Neutrophil (primary cell): ENCODE measurements at regions not wholly inside any gene's neighbourhood (a gene's known extent, or its start where the extent isn't known, plus 50 kb on each side); places are given as distances from the start of the nearest gene placed in this dataset.

Experiments
- H3K27ac ChIP-seq: fragments of 200-600 bp; sonication (generic); 2 replicates; pipeline ENCODE4 v1.5.1; 2016; ENCODE audit warnings: mild to moderate bottlenecking, moderate library complexity
- H3K27me3 ChIP-seq: fragments of 200-600 bp; sonication (generic); 2 replicates; pipeline ENCODE4 v1.6.0; 2016; ENCODE audit warnings: mild to moderate bottlenecking
- H3K36me3 ChIP-seq: fragments of 200-600 bp; sonication (generic); 2 replicates; pipeline ENCODE4 v1.5.1; 2017
- H3K4me1 ChIP-seq, 2 experiments: fragments of 200-600 bp in 1 of 2; sonication (generic) in 1 of 2; 1 replicate in 1 of 2; 2 replicates in 1 of 2; pipeline versions ENCODE4 v1.5.1 to v1.6.1; 2013 to 2016; ENCODE audit warnings: low read depth in 1 of 2, low read length in 1 of 2, mild to moderate bottlenecking in 1 of 2, moderate library complexity in 1 of 2; ENCODE audit not compliant: control insufficient read depth in 1 of 2, insufficient read depth in 1 of 2
- H3K4me3 ChIP-seq, 2 experiments: fragments of 200-600 bp in 1 of 2; sonication (generic) in 1 of 2; 1 replicate in 1 of 2; 2 replicates in 1 of 2; pipeline ENCODE4 v1.5.1; 2013 to 2016; ENCODE audit warnings: low read depth in 1 of 2, low read length in 1 of 2, mild to moderate bottlenecking in 1 of 2, moderate library complexity in 1 of 2
- H3K9me3 ChIP-seq: fragments of 200-600 bp; sonication (generic); 2 replicates; pipeline ENCODE4 v1.5.1; 2016
- TF ChIP-seq, protein P1 (sequence below): fragments of 200-600 bp; sonication (generic); IDR thresholded peaks from 2 replicates; pipeline ENCODE4 v1.5.1; 2016; ENCODE audit warnings: antibody characterized with exemption

DNA sequence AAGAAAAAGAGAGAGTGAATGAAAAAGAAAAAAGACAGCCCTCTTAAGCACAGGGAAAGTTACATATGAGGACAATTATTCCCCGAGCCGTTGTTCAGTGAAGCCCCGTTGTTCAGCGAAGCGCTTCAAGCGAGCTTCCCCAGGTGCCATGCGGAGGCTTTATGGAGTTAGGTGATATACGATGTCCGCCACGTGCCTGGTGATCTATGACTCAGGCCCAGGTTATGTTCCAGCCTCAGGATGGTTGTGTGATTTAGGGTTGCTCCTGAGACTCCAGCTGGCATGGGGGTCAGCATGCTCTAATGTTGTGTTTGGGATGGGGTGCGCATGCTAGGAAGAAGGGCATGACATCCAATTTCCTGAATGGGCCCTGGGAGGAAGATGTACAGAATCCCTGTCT lies 365.6 kb downstream of the CDK5RAP2 start:
- no peak overlapping the region for H3K27ac ChIP-seq
- H3K27me3 ChIP-seq = no peaks in the 10 kb centered on the region
- no peak overlapping the region for H3K4me3 ChIP-seq
- no peaks in the 10 kb centered on the region for H3K36me3 ChIP-seq
- no peaks in the 10 kb centered on the region for H3K4me1 ChIP-seq
- H3K9me3 ChIP-seq = no peaks in the 10 kb centered on the region
- TF ChIP-seq, protein P1, sequence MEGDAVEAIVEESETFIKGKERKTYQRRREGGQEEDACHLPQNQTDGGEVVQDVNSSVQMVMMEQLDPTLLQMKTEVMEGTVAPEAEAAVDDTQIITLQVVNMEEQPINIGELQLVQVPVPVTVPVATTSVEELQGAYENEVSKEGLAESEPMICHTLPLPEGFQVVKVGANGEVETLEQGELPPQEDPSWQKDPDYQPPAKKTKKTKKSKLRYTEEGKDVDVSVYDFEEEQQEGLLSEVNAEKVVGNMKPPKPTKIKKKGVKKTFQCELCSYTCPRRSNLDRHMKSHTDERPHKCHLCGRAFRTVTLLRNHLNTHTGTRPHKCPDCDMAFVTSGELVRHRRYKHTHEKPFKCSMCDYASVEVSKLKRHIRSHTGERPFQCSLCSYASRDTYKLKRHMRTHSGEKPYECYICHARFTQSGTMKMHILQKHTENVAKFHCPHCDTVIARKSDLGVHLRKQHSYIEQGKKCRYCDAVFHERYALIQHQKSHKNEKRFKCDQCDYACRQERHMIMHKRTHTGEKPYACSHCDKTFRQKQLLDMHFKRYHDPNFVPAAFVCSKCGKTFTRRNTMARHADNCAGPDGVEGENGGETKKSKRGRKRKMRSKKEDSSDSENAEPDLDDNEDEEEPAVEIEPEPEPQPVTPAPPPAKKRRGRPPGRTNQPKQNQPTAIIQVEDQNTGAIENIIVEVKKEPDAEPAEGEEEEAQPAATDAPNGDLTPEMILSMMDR = no peak

DNA sequence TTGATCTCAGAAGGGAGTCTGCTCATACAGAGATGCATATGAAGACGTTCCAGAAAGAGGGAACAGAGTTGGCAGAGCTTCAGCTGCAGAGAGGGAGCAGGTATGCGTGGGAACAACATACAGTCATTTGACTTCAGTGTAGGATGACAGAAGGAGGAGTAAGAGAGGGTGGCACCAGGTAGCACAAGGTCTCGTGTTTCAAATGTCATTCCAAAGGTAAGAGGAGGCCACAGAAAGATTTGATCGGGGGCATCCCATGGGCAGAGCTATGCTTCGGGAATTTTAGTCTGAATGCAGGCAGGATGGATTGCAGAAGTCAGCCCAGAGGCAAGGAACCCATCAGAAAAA lies 367.1 kb downstream of the CDK5RAP2 start:
- TF ChIP-seq, protein P1 = no peak
- Histone ChIP-seq H3K36me3 (no peaks in the 10 kb centered on the region), H3K27ac (no peak overlapping the region), H3K4me1 (no peaks in the 10 kb centered on the region), H3K27me3 (no peaks in the 10 kb centered on the region), H3K4me3 (no peak overlapping the region), H3K9me3 (no peaks in the 10 kb centered on the region)

DNA sequence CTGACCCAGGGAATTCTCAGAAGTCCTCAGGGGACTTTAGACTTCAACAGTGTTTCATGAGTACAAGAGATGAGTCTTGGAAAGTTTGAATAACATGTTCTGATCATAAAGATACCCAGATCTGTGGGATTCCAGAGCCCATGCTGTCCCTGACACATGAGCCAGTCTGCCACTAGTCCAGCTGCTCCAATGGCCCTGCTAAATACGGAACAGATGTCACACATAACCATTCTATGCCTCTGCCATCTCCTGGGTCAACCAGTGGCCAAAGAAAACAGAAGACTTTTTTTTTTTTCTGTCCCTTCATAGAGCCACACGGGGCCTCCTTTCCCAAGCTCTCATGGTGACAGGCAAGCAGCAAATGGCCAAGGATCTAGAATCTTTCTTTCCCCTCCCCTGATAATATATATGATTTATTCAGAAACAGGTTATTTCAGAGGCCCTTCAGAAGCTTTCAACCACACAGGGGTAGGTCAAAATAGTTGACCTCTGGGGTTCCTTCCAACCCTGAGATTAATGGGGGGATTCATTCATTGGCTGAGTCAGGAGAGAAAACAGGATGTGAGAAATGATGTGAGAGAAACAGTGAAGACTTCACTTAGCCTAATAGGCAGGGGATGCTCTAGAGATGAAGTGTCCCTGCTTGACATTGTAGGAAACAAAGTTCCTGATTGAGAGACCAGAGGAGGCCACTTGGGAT lies 367.7 kb downstream of the CDK5RAP2 start:
- Histone ChIP-seq H3K36me3 (no peaks in the 10 kb centered on the region), H3K4me3 (no peak overlapping the region), H3K4me1 (no peaks in the 10 kb centered on the region), H3K27me3 (no peaks in the 10 kb centered on the region), H3K9me3 (no peaks in the 10 kb centered on the region), H3K27ac (no peak overlapping the region)
- TF ChIP-seq, protein P1 = no peak

DNA sequence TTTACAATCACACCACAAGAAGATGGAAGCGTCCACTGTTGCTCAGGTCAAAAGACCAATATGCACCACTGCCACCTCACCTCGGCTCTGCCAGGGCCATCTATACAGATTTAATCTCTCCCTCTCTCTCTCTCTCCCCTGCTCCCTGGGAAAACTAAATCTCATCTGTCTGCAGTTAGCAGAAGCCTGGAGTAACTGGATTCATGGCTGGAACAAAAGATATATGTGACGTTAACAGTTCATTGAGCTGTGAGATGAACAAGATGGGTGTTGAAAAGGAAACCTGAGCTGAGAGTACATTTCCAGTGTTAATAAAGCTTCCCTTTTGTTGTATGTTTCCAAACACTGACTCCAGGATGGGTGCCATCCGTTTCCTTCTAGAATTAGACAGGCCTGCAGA lies 369.7 kb downstream of the CDK5RAP2 start:
- H3K27me3 ChIP-seq = no peaks in the 10 kb centered on the region
- no peak overlapping the region for H3K4me3 ChIP-seq
- H3K36me3 ChIP-seq = no peaks in the 10 kb centered on the region
- TF ChIP-seq, protein P1 = no peak
- no peaks in the 10 kb centered on the region for H3K4me1 ChIP-seq
- H3K9me3 ChIP-seq = no peaks in the 10 kb centered on the region
- no peak overlapping the region for H3K27ac ChIP-seq

DNA sequence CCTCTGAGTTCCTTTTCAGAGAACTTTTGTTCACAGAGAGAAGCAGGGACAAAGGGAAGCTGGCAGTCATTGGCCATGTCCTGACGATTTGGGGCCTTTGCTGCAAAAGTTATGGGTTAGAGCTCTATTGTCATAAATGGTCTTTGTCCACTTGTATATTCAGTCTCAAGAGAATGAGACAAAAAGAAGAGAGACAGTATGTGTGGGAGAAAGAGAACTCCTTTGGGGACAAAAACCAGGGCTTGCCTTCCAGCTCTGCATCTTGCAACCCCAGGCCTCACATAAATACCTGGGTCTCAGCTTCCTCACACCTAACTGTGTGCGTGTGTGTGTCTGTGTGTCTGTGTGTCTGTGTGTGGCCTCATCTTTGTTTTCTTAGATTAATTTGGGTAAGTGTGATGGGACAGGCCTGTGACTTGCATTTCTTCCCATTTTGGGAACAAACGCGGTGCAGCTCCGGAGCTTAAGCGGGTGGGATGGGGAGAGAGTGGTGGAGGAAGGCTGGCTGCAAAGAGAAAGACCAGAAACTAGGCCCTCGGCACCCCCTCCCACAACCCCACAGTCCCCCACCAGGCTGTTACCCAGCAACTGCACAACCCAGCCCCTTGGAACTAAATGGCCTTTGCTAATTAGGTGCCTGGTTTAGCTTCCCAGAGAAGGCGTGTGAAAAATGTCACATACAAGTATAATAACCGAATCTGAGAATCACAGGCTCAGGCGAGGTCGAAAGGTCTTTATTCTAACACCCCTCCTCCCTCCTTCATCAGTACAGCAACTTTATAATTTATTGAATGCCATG lies 376.9 kb downstream of the CDK5RAP2 start:
- Histone ChIP-seq H3K27ac (no peak overlapping the region), H3K9me3 (no peaks in the 10 kb centered on the region)

More for the DNA sequence above, 376.9 kb downstream of the CDK5RAP2 start:
- Histone ChIP-seq H3K4me1 (no peaks in the 10 kb centered on the region), H3K27me3 (no peaks in the 10 kb centered on the region), H3K4me3 (no peak overlapping the region), H3K36me3 (no peaks in the 10 kb centered on the region)
- TF ChIP-seq, protein P1 = no peak
